OCI-LY7 (cell line): ENCODE measurements at regions not wholly inside any gene's neighbourhood (a gene's known extent, or its start where the extent isn't known, plus 50 kb on each side); places are given as distances from the start of the nearest gene placed in this dataset.

ENCODE experiments used
- EZH2phosphoT487 ChIP-seq: fragments of 200-600 bp; sonication (generic); IDR thresholded peaks from 2 replicates; pipeline ENCODE4 v1.6.1; 2018; ENCODE audit warnings: low read depth, borderline replicate concordance, mild to moderate bottlenecking, mixed run types, antibody characterized with exemption, low read length, moderate library complexity, mixed read lengths
- TF ChIP-seq, protein P1 (sequence below): fragments of 200-600 bp; sonication (generic); conservative IDR thresholded peaks from 2 replicates; pipeline ENCODE4 v1.5.1; 2014; ENCODE audit warnings: mild to moderate bottlenecking, antibody characterized with exemption, low read length, moderate library complexity, mixed read lengths

GRCh38 chr12:41684997-41685396 is 459.7 kb downstream of the GXYLT1 start:
- TF ChIP-seq, protein P1, sequence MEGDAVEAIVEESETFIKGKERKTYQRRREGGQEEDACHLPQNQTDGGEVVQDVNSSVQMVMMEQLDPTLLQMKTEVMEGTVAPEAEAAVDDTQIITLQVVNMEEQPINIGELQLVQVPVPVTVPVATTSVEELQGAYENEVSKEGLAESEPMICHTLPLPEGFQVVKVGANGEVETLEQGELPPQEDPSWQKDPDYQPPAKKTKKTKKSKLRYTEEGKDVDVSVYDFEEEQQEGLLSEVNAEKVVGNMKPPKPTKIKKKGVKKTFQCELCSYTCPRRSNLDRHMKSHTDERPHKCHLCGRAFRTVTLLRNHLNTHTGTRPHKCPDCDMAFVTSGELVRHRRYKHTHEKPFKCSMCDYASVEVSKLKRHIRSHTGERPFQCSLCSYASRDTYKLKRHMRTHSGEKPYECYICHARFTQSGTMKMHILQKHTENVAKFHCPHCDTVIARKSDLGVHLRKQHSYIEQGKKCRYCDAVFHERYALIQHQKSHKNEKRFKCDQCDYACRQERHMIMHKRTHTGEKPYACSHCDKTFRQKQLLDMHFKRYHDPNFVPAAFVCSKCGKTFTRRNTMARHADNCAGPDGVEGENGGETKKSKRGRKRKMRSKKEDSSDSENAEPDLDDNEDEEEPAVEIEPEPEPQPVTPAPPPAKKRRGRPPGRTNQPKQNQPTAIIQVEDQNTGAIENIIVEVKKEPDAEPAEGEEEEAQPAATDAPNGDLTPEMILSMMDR, result no peak; the same call in 1 of the 2 replicates
- TF ChIP-seq EZH2phosphoT487, result no peak
